ENCODE measurements at regions not wholly inside any gene's neighbourhood (a gene's known extent, or its start where the extent isn't known, plus 50 kb on each side); places are given as distances from the start of the nearest gene placed in this dataset.

DNA sequence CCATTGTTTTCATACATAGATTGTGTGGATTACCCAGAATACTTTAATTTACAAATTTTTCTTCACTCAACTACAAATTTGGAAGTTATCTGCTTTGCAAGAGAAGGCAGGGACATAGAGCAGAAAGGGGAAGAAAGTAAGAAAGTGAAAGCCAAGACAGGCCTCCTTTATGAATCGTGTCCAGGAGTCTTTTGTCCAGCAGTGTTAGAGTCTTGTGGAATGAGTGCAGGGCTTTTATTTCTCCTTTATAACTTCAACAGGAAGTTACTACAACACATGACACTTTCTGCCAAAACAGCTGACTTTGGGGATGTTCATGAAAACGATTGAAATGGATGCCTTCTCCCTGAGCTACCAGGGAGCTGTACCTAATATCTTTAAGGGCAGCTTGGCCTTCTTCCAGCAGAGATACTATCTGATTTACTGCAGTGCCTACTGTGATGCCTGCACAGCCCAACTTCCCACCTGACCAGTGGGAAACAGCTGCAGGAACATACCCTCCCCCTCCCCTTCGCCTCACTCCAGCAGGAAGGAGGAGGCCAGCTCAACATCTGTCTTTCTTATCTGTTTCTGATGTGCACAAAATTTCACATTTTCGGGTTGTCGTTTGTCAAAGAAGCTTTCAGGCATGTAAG is 557.7 kb upstream of the SLIT2 start (continued):
- TF ChIP-seq, protein P1, sequence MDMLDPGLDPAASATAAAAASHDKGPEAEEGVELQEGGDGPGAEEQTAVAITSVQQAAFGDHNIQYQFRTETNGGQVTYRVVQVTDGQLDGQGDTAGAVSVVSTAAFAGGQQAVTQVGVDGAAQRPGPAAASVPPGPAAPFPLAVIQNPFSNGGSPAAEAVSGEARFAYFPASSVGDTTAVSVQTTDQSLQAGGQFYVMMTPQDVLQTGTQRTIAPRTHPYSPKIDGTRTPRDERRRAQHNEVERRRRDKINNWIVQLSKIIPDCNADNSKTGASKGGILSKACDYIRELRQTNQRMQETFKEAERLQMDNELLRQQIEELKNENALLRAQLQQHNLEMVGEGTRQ (IDR thresholded peaks at IDR 0.05; ENCODE audit: borderline replicate concordance, low read depth, low read length), result no peak
- TF ChIP-seq EP300 (IDR thresholded peaks at IDR 0.05; ENCODE audit: borderline replicate concordance in 1 of 2, low read depth in 1 of 2, low read length in 1 of 2) (peak in 1 of 2 experiments; percentile 29; a peak in 1 of 4 replicates), CHD2 (IDR thresholded peaks at IDR 0.05; ENCODE audit: low read length, partially characterized antibody) (peak; percentile 41), GABPA (IDR thresholded peaks at IDR 0.05; ENCODE audit: low read depth) (no peak), FOSL2 (IDR thresholded peaks at IDR 0.05; ENCODE audit: borderline replicate concordance, low read depth) (no peak), EZH2phosphoT487 (IDR thresholded peaks at IDR 0.05; ENCODE audit: borderline replicate concordance, low read depth) (no peak), RAD21 (IDR thresholded peaks at IDR 0.05; ENCODE audit: low read length) (no peak), TAF1 (IDR thresholded peaks at IDR 0.05; ENCODE audit: borderline replicate concordance, low read depth, low read length) (no peak), YY1 (IDR thresholded peaks at IDR 0.05; ENCODE audit: low read depth) (no peak)
- TF ChIP-seq, protein P2, sequence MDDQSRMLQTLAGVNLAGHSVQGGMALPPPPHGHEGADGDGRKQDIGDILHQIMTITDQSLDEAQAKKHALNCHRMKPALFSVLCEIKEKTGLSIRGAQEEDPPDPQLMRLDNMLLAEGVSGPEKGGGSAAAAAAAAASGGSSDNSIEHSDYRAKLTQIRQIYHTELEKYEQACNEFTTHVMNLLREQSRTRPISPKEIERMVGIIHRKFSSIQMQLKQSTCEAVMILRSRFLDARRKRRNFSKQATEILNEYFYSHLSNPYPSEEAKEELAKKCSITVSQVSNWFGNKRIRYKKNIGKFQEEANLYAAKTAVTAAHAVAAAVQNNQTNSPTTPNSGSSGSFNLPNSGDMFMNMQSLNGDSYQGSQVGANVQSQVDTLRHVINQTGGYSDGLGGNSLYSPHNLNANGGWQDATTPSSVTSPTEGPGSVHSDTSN (IDR thresholded peaks at IDR 0.05), result no peak

DNA sequence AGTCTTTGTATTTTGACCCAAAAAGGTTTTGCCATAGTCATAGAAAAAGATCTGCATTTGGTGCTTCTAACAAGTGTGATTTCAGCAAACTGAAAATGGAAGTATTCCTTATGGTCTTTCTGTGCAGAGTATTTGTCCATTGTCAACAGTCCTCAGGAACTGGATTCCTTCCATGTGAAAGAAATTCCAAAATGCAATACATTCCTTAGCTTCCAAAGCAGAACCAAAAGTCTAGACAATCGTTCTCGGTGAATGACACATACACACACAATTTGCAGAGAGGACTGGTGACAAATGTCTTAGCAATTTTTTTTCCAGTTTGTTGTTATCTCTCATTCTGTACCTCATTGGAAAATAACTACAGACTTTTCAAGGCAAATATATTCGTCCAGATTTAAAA is 562.2 kb upstream of the SLIT2 start:
- 29% methylated on average over 3 of the region's 3 CpGs for WGBS (ENCODE audit: low lambda C conversion rate)
- Histone ChIP-seq H4K20me1 (ENCODE audit: insufficient read depth) (no peaks in the 10 kb centered on the region), H3K79me2 (ENCODE audit: insufficient read depth) (no peaks in the 10 kb centered on the region), H2AFZ (ENCODE audit: low read depth) (peak overlapping the region; percentile 56; the same call in 1 of the 2 replicates), H3K36me3 (replicated peaks in 1 of 2; ENCODE audit: control insufficient read depth in 1 of 2, insufficient read depth in 2 of 2, low read length in 1 of 2) (no peaks in the 10 kb centered on the region), H3K4me2 (peak overlapping the region; percentile 46; the same call in 1 of the 2 replicates), H3K27ac (ENCODE audit: low read depth in 2 of 2, low read length in 1 of 2) (peak overlapping the region in 1 of 2 experiments; percentile 52; a peak in 3 of 4 replicates), H3K27me3 (ENCODE audit: insufficient read depth) (no peaks in the 10 kb centered on the region), H3K4me1 (ENCODE audit: control insufficient read depth in 1 of 2, insufficient read depth in 2 of 2, low read depth in 1 of 2, low read length in 1 of 2) (peaks cover 0 to 5% of the 10 kb centered on the region in 2 experiments; a peak in 2 of 4 replicates), H3F3A (replicated peaks; ENCODE audit: insufficient read depth) (no peaks in the 10 kb centered on the region), H3K9me3 (no peaks in the 10 kb centered on the region), H3K4me3 (ENCODE audit: low read depth in 2 of 2, low read length in 1 of 2) (no peak overlapping the region), H3K9ac (peak overlapping the region; percentile 15; the same call in 1 of the 2 replicates), H3K9me2 (no peaks in the 10 kb centered on the region)
- CTCF ChIA-PET, result no interaction called here
- TF ChIP-seq EP300 (IDR thresholded peaks at IDR 0.05; ENCODE audit: borderline replicate concordance in 1 of 2, low read depth in 1 of 2, low read length in 1 of 2) (peak in 1 of 2 experiments; percentile 28; a peak in 1 of 4 replicates), TEAD4 (IDR thresholded peaks at IDR 0.05; ENCODE audit: borderline replicate concordance, insufficient read depth) (peak; percentile 39; the same call in 1 of the 2 replicates), TCF12 (IDR thresholded peaks at IDR 0.05) (peak; percentile 31; the same call in 1 of the 2 replicates), FOSL2 (IDR thresholded peaks at IDR 0.05; ENCODE audit: borderline replicate concordance, low read depth) (peak; percentile 35; the same call in 1 of the 2 replicates), JUND (IDR thresholded peaks at IDR 0.05) (peak; percentile 40; the same call in 1 of the 2 replicates), TAF1 (IDR thresholded peaks at IDR 0.05; ENCODE audit: borderline replicate concordance, low read depth, low read length) (no peak)
- TF ChIP-seq, protein P2 (IDR thresholded peaks at IDR 0.05), result peak; percentile 67
- TF ChIP-seq, protein P3, sequence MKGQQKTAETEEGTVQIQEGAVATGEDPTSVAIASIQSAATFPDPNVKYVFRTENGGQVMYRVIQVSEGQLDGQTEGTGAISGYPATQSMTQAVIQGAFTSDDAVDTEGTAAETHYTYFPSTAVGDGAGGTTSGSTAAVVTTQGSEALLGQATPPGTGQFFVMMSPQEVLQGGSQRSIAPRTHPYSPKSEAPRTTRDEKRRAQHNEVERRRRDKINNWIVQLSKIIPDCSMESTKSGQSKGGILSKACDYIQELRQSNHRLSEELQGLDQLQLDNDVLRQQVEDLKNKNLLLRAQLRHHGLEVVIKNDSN (IDR thresholded peaks at IDR 0.05; ENCODE audit: borderline replicate concordance, low read depth), result no peak
- POLR2A ChIA-PET, result no interaction called here
- DNase-seq, result no peak

Data from SK-N-SH (cell line).